MM.1S (cell line): ENCODE measurements at regions not wholly inside any gene's neighbourhood (a gene's known extent, or its start where the extent isn't known, plus 50 kb on each side); places are given as distances from the start of the nearest gene placed in this dataset.
"Not testable (repeated sequence)": the region's sequence is repeated elsewhere in the genome, so short reads cannot be mapped to it uniquely, and the experiment has no call there.

Experiments
- DNase-seq: peaks from one replicate; pipeline ENCODE4 v3.0.0-alpha.2; 2015
- H2AFZ ChIP-seq: fragments of 300-600 bp; sonication (generic); 2 replicates; pipeline ENCODE4 v1.6.0; 2016; ENCODE audit warnings: antibody characterized with exemption, low read length
- H3F3A ChIP-seq: fragments of 300-600 bp; sonication (generic); 2 replicates; pipeline ENCODE4 v1.6.1; 2016; ENCODE audit warnings: mild to moderate bottlenecking, antibody characterized with exemption, low read length, moderate library complexity, mixed read lengths; ENCODE audit not compliant: insufficient read depth
- H3K27ac ChIP-seq: fragments of 300-600 bp; sonication (generic); 2 replicates; pipeline ENCODE4 v1.5.1; 2016; ENCODE audit warnings: mild to moderate bottlenecking, low read length
- H3K27me3 ChIP-seq: fragments of 300-600 bp; sonication (generic); replicated peaks from 2 replicates; pipeline ENCODE4 v1.6.0; 2016; ENCODE audit warnings: low read length; ENCODE audit not compliant: insufficient read depth
- H3K36me3 ChIP-seq: fragments of 300-600 bp; sonication (generic); replicated peaks from 2 replicates; pipeline ENCODE4 v1.6.1; 2016; ENCODE audit warnings: mild to moderate bottlenecking, low read length, mixed read lengths; ENCODE audit not compliant: insufficient read depth
- H3K4me1 ChIP-seq: fragments of 300-600 bp; sonication (generic); 2 replicates; pipeline ENCODE4 v1.6.1; 2016; ENCODE audit warnings: low read length, mixed read lengths
- H3K4me2 ChIP-seq: fragments of 300-600 bp; sonication (generic); 2 replicates; pipeline ENCODE4 v1.6.0; 2016; ENCODE audit warnings: low read depth, low read length
- H3K4me3 ChIP-seq: fragments of 300-600 bp; sonication (generic); 2 replicates; pipeline ENCODE4 v1.5.1; 2016; ENCODE audit warnings: low read length, mixed read lengths
- H3K79me2 ChIP-seq: fragments of 300-600 bp; sonication (generic); 2 replicates; pipeline ENCODE4 v1.6.1; 2016; ENCODE audit warnings: mixed run types, low read length, mixed read lengths
- H3K9ac ChIP-seq: fragments of 300-600 bp; sonication (generic); 2 replicates; pipeline ENCODE4 v1.6.1; 2016; ENCODE audit warnings: low read length, mixed read lengths
- H3K9me2 ChIP-seq: fragments of 300-600 bp; sonication (generic); replicated peaks from 2 replicates; pipeline ENCODE4 v1.6.1; 2016; ENCODE audit warnings: mild to moderate bottlenecking, low read length, mixed read lengths; ENCODE audit not compliant: insufficient read depth
- H3K9me3 ChIP-seq: fragments of 300-600 bp; sonication (generic); replicated peaks from 2 replicates; pipeline ENCODE4 v1.6.1; 2016; ENCODE audit warnings: mild to moderate bottlenecking, low read length, mixed read lengths; ENCODE audit not compliant: insufficient read depth
- H4K20me1 ChIP-seq: fragments of 300-600 bp; sonication (generic); 2 replicates; pipeline ENCODE4 v1.6.1; 2016; ENCODE audit warnings: mild to moderate bottlenecking, low read length, moderate library complexity, mixed read lengths; ENCODE audit not compliant: insufficient read depth
- EZH2 ChIP-seq: fragments of 300-600 bp; sonication (generic); optimal IDR thresholded peaks from 2 replicates; pipeline ENCODE3; 2017; ENCODE audit warnings: low read depth, mild to moderate bottlenecking, antibody characterized with exemption, low read length, mixed read lengths
- EZH2phosphoT487 ChIP-seq: fragments of 300-600 bp; sonication (generic); IDR thresholded peaks from 2 replicates; pipeline ENCODE4 v1.6.1; 2018; ENCODE audit warnings: antibody characterized with exemption, low read length
- TF ChIP-seq, protein P1 (sequence below): fragments of 300-600 bp; sonication (generic); IDR thresholded peaks from 2 replicates; pipeline ENCODE4 v1.5.1; 2016; ENCODE audit warnings: antibody characterized with exemption, low read length, mixed read lengths

DNA sequence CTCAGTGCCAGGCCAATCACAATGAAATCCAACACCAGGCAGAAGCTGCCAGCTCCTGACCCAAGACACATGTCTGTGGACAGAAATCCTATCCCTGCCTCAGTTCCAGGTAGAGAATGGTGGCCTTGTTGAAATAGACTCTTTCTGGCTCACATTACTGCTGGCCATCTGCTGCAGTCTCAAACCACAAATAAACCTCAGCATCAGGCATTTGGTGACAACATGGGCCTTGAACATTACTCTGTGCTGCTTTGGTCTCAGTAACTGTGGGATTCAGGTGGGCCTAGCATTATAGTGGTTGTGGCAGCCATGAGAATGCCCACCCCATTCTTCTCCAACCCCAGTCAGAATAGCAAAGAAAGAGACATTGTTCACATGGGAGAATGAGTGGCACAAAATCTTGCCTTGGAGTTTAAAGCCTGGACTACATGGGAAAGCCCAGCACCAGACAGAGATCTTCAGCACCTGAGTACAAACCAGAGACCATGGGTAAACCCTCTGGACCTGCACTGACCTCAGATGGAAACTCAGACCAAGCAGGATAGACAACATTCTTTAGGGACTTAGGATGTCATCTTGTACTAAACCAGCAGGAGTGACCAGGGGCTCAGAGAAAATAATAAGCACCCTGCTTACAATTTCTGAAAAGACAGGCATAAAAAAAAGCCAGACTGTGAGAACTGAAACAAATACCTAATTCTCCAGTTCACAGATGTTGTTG lies 50.4 kb upstream of the TRAM1L1 start:
- no peak overlapping the region for H3K4me3 ChIP-seq
- H4K20me1 ChIP-seq = no peaks in the 10 kb centered on the region
- no peak overlapping the region for H3K9ac ChIP-seq
- peak; percentile 13 for DNase-seq
- no peaks in the 10 kb centered on the region for H3F3A ChIP-seq
- H3K4me2 ChIP-seq = no peak overlapping the region
- H2AFZ ChIP-seq = no peak overlapping the region
- H3K27me3 ChIP-seq = no peaks in the 10 kb centered on the region
- no peak for TF ChIP-seq EZH2
- TF ChIP-seq, protein P1, sequence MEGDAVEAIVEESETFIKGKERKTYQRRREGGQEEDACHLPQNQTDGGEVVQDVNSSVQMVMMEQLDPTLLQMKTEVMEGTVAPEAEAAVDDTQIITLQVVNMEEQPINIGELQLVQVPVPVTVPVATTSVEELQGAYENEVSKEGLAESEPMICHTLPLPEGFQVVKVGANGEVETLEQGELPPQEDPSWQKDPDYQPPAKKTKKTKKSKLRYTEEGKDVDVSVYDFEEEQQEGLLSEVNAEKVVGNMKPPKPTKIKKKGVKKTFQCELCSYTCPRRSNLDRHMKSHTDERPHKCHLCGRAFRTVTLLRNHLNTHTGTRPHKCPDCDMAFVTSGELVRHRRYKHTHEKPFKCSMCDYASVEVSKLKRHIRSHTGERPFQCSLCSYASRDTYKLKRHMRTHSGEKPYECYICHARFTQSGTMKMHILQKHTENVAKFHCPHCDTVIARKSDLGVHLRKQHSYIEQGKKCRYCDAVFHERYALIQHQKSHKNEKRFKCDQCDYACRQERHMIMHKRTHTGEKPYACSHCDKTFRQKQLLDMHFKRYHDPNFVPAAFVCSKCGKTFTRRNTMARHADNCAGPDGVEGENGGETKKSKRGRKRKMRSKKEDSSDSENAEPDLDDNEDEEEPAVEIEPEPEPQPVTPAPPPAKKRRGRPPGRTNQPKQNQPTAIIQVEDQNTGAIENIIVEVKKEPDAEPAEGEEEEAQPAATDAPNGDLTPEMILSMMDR = no peak
- TF ChIP-seq EZH2phosphoT487 = no peak
- no peaks in the 10 kb centered on the region for H3K9me3 ChIP-seq
- no peaks in the 10 kb centered on the region for H3K9me2 ChIP-seq
- H3K4me1 ChIP-seq = no peaks in the 10 kb centered on the region; the same call in none of the 2 replicates
- no peaks in the 10 kb centered on the region; the same call in 1 of the 2 replicates for H3K36me3 ChIP-seq
- no peaks in the 10 kb centered on the region for H3K79me2 ChIP-seq
- H3K27ac ChIP-seq = no peak overlapping the region

DNA sequence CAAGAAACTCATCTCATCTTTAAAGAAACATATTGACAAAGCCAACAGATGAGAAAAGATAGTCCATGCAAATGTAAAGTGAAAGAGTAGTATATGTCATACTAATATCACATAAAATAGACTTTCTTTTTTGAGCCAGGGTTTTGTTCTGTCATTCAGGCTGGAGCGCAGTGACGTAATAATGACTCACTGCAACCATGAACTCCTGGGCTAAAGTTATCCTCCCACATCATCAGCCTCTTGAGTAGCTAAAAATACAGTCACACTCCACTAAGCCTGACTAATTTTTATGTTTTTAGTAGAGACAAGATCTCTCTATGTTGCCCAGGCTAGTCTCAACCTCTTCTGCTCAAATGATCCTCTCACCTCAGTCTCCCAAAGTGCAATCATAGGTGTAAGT lies 51.8 kb upstream of the TRAM1L1 start:
- H3K27ac ChIP-seq = no peak overlapping the region
- TF ChIP-seq EZH2 = no peak
- TF ChIP-seq, protein P1 = no peak
- TF ChIP-seq EZH2phosphoT487 = no peak
- H3K79me2 ChIP-seq = no peaks in the 10 kb centered on the region
- no peaks in the 10 kb centered on the region for H3K27me3 ChIP-seq
- no peaks in the 10 kb centered on the region for H4K20me1 ChIP-seq
- DNase-seq = no peak
- H3K4me1 ChIP-seq = no peaks in the 10 kb centered on the region; the same call in none of the 2 replicates
- H3K9ac ChIP-seq = no peak overlapping the region
- no peaks in the 10 kb centered on the region for H3K9me2 ChIP-seq
- no peaks in the 10 kb centered on the region for H3F3A ChIP-seq
- H3K4me2 ChIP-seq = no peak overlapping the region
- H3K4me3 ChIP-seq = no peak overlapping the region
- no peaks in the 10 kb centered on the region; the same call in 1 of the 2 replicates for H3K36me3 ChIP-seq
- no peak overlapping the region for H2AFZ ChIP-seq
- no peaks in the 10 kb centered on the region for H3K9me3 ChIP-seq

DNA sequence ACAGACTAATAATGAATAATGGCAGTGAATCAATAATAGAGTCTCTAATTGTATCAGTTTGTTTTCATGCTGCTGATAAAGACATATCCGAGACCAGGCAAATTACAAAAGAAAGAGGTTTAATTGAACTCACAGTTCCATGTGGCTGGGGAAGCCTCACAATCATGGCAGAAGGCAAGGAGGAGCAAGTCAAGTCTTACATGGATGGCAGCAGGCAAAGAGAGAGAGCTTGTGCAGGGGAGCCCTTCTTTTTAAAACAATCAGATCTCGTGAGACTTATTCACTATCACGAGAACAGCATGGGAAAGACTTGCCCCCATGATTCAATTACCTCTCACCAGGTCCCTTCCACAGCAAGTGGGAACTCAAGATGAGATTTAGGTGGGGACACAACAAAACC lies 53.4 kb upstream of the TRAM1L1 start:
- DNase-seq, H3K27me3 ChIP-seq, H2AFZ ChIP-seq, H3K4me1 ChIP-seq, H3K36me3 ChIP-seq, H3K79me2 ChIP-seq, H3K9me3 ChIP-seq, H3K9me2 ChIP-seq, H4K20me1 ChIP-seq, H3K4me3 ChIP-seq, H3F3A ChIP-seq, H3K9ac ChIP-seq, H3K27ac ChIP-seq, H3K4me2 ChIP-seq: not testable (repeated sequence)

DNA sequence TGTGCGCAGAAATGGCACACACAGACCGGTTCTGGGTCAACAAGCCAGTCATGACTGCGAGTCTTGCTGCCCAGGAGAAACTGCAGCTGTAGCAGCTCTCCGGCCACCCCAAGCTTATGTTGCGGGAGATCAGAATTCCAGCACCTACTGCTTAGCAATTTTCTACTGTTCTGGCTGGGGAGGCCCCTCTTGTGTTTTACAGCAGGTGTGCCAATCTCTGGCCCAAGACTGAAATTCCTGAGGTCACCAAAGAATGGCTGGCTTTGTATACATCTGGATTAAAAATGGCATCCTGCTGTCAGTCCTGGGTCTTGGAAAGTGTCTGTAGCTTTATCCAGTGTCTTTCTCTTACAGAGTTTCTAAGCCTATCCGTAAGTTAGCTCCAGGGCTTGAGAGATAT lies 68.9 kb upstream of the TRAM1L1 start:
- H2AFZ ChIP-seq = no peak overlapping the region
- H3K27ac ChIP-seq = no peak overlapping the region
- H3K9ac ChIP-seq = no peak overlapping the region
- H3K79me2 ChIP-seq = no peaks in the 10 kb centered on the region
- peaks cover 18% of the 10 kb centered on the region for H3K4me1 ChIP-seq
- TF ChIP-seq EZH2phosphoT487 (no peak), EZH2 (no peak)
- TF ChIP-seq, protein P1 = no peak
- no peaks in the 10 kb centered on the region for H3K36me3 ChIP-seq
- H3K9me2 ChIP-seq = no peaks in the 10 kb centered on the region
- H4K20me1 ChIP-seq = no peaks in the 10 kb centered on the region
- DNase-seq = no peak
- H3K27me3 ChIP-seq = no peaks in the 10 kb centered on the region
- H3K9me3 ChIP-seq = no peaks in the 10 kb centered on the region
- H3K4me3 ChIP-seq = no peak overlapping the region
- no peak overlapping the region for H3K4me2 ChIP-seq
- peaks cover 8% of the 10 kb centered on the region for H3F3A ChIP-seq
